SK-N-SH (cell line): ENCODE measurements at regions not wholly inside any gene's neighbourhood (a gene's known extent, or its start where the extent isn't known, plus 50 kb on each side); places are given as distances from the start of the nearest gene placed in this dataset.

Experiments
- CTCF ChIA-PET: fragments of 300-600, 350-600 bp; formaldehyde crosslinking; extraction: SDS; loops from one replicate; lab custom pipeline; 2021; lab: Yijun Ruan, JAX
- POLR2A ChIA-PET: fragments of 350-600 bp; sonication (Branson Sonifier 250); formaldehyde crosslinking; extraction: SDS; loops from one replicate; lab custom pipeline; 2020; ENCODE audit warnings: antibody characterized with exemption, inconsistent platforms; lab: Yijun Ruan, JAX
- DNase-seq: peaks from one replicate; pipeline ENCODE4 v3.0.0; 2012
- H2AFZ ChIP-seq: fragments of 200-600 bp; sonication (generic); 2 replicates; pipeline ENCODE4 v1.8.1; 2016; ENCODE audit warnings: antibody characterized with exemption, mild to moderate bottlenecking, low read depth
- H3F3A ChIP-seq: fragments of 200-600 bp; sonication (generic); replicated peaks from 2 replicates; pipeline ENCODE3; 2016; ENCODE audit warnings: antibody characterized with exemption, mild to moderate bottlenecking; ENCODE audit not compliant: insufficient read depth
- H3K27ac ChIP-seq, 2 experiments: fragments of 200-500 bp in 1 of 2; fragments of 200-600 bp in 1 of 2; sonication (Bioruptor generic) in 1 of 2; sonication (generic), shearing (Covaris generic) in 1 of 2; 2 replicates each; pipeline versions ENCODE4 v1.5.1 to v1.6.1; 2014 to 2016; ENCODE audit warnings: low read depth in 2 of 2, inconsistent platforms in 1 of 2, low read length in 1 of 2, mild to moderate bottlenecking in 1 of 2, mixed read lengths in 1 of 2
- H3K27me3 ChIP-seq: fragments of 200-600 bp; sonication (generic), shearing (Covaris generic); 2 replicates; pipeline ENCODE4 v1.6.1; 2016; ENCODE audit warnings: mixed run types; ENCODE audit not compliant: insufficient read depth
- H3K36me3 ChIP-seq, 2 experiments: fragments of 200-500 bp in 1 of 2; fragments of 200-600 bp in 1 of 2; sonication (Bioruptor generic) in 1 of 2; sonication (generic) in 1 of 2; replicated peaks in 1 of 2; 2 replicates each; pipeline versions ENCODE3 to v1.5.1; 2014 to 2016; ENCODE audit warnings: low read length in 1 of 2, mild to moderate bottlenecking in 1 of 2; ENCODE audit not compliant: insufficient read depth in 2 of 2, control insufficient read depth in 1 of 2
- H3K4me1 ChIP-seq, 2 experiments: fragments of 200-500 bp in 1 of 2; fragments of 200-600 bp in 1 of 2; sonication (Bioruptor generic) in 1 of 2; sonication (generic), shearing (Covaris generic) in 1 of 2; 2 replicates each; pipeline versions ENCODE4 v1.5.1 to v1.6.1; 2014 to 2016; ENCODE audit warnings: low read depth in 1 of 2, low read length in 1 of 2, mixed run types in 1 of 2; ENCODE audit not compliant: insufficient read depth in 2 of 2, control insufficient read depth in 1 of 2
- H3K4me2 ChIP-seq: fragments of 200-600 bp; sonication (generic), shearing (Covaris generic); 2 replicates; pipeline ENCODE4 v1.6.1; 2017; ENCODE audit warnings: mixed run types
- H3K4me3 ChIP-seq, 2 experiments: fragments of 200-500 bp in 1 of 2; fragments of 200-600 bp in 1 of 2; sonication (Bioruptor generic) in 1 of 2; sonication (generic), shearing (Covaris generic) in 1 of 2; 2 replicates each; pipeline versions ENCODE4 v1.5.1 to v1.8.1; 2014 to 2016; ENCODE audit warnings: low read depth in 2 of 2, inconsistent platforms in 1 of 2, low read length in 1 of 2, mild to moderate bottlenecking in 1 of 2, mixed read lengths in 1 of 2, moderate library complexity in 1 of 2
- H3K79me2 ChIP-seq: fragments of 200-600 bp; sonication (generic); 2 replicates; pipeline ENCODE4 v1.8.1; 2017; ENCODE audit warnings: mild to moderate bottlenecking; ENCODE audit not compliant: insufficient read depth
- H3K9ac ChIP-seq: fragments of 200-600 bp; sonication (generic); 2 replicates; pipeline ENCODE4 v1.6.1; 2017; ENCODE audit warnings: mixed run types
- H3K9me2 ChIP-seq: fragments of 200-600 bp; sonication (generic); 2 replicates; pipeline ENCODE4 v1.6.1; 2017; ENCODE audit warnings: mixed run types
- H3K9me3 ChIP-seq: fragments of 200-600 bp; sonication (generic); 2 replicates; pipeline ENCODE4 v1.6.1; 2017; ENCODE audit warnings: mixed run types, mild to moderate bottlenecking, moderate library complexity
- H4K20me1 ChIP-seq: fragments of 200-600 bp; sonication (generic); 2 replicates; pipeline ENCODE4 v1.6.1; 2017; ENCODE audit warnings: mild to moderate bottlenecking, mixed run types; ENCODE audit not compliant: insufficient read depth
- CHD2 ChIP-seq: fragments of 150-350 bp; IDR thresholded peaks from 2 replicates; pipeline ENCODE4 v1.6.1; 2018; ENCODE audit warnings: low read length; ENCODE audit not compliant: partially characterized antibody
- FOSL2 ChIP-seq: IDR thresholded peaks from 2 replicates; pipeline ENCODE4 v1.4.0; 2012; ENCODE audit warnings: low read depth, mild to moderate bottlenecking, moderate library complexity, borderline replicate concordance
- FOXJ3 ChIP-seq: sonication (generic); formaldehyde crosslinking; IDR thresholded peaks from 2 replicates; pipeline ENCODE4 v1.5.1; 2020; ENCODE audit warnings: mild to moderate bottlenecking, missing genetic modification reagents
- FOXM1 ChIP-seq: IDR thresholded peaks from 2 replicates; pipeline ENCODE4 v1.4.0; 2012; ENCODE audit warnings: low read depth, mild to moderate bottlenecking
- IRF3 ChIP-seq: fragments of 150-350 bp; IDR thresholded peaks from 2 replicates; pipeline ENCODE4 v1.6.1; 2016; ENCODE audit warnings: mild to moderate bottlenecking, low read depth, low read length
- RAD21 ChIP-seq: IDR thresholded peaks from 2 replicates; pipeline ENCODE4 v1.6.1; 2012; ENCODE audit warnings: mild to moderate bottlenecking, low read length
- RCOR1 ChIP-seq: fragments of 150-350 bp; IDR thresholded peaks from 2 replicates; pipeline ENCODE4 v1.6.1; 2017; ENCODE audit warnings: antibody characterized with exemption, low read length
- RFX5 ChIP-seq: IDR thresholded peaks from 2 replicates; pipeline ENCODE4 v1.6.1; 2012; ENCODE audit warnings: mild to moderate bottlenecking, improper control_type of control experiment, low read length
- SIN3A ChIP-seq: IDR thresholded peaks from 2 replicates; pipeline ENCODE4 v1.6.1; 2012; ENCODE audit warnings: low read depth, mild to moderate bottlenecking, low read length, moderate library complexity, borderline replicate concordance
- SMC3 ChIP-seq: IDR thresholded peaks from 2 replicates; pipeline ENCODE4 v1.6.1; 2012; ENCODE audit warnings: low read depth, low read length, improper control_type of control experiment
- TAF1 ChIP-seq: IDR thresholded peaks from 2 replicates; pipeline ENCODE4 v1.6.1; 2012; ENCODE audit warnings: low read depth, mild to moderate bottlenecking, low read length, moderate library complexity, borderline replicate concordance
- TEAD4 ChIP-seq: IDR thresholded peaks from 2 replicates; pipeline ENCODE4 v1.4.0; 2012; ENCODE audit warnings: mild to moderate bottlenecking, borderline replicate concordance; ENCODE audit not compliant: insufficient read depth
- ZBTB33 ChIP-seq: IDR thresholded peaks from 2 replicates; pipeline ENCODE4 v1.4.0; 2012; ENCODE audit warnings: low read depth, borderline replicate concordance
- WGBS: methylation state at CpG from one replicate; pipeline ENCODE4 v1.1.6; 2017; ENCODE audit warnings: low lambda C conversion rate; 5-methylcytosine and 5-hydroxymethylcytosine counted together

- ChIA-PET POLR2A (no interaction called here), CTCF (interaction anchor here (0.9 kb wide), 1 partner anchor 191 kb away, joined by 3 read pairs; no protein-coding TSS in a partner anchor)
Observed at GRCh38 chr11:38423042-38423441, 1825.0 kb upstream of the RAG2 start.

GRCh38 chr11:38416141-38416540, 1818.1 kb upstream of the RAG2 start:
- H3K9ac ChIP-seq: no peak overlapping the region
- ChIA-PET CTCF (interaction anchor here (1.3 kb wide), 1 partner anchor 24 kb away, joined by 3 read pairs; no protein-coding TSS in a partner anchor), POLR2A (no interaction called here)
- no peaks in the 10 kb centered on the region for H3F3A ChIP-seq
- H3K27ac ChIP-seq: no peak overlapping the region
- DNase-seq: no peak
- H2AFZ ChIP-seq: no peak overlapping the region
- no peaks in the 10 kb centered on the region for H3K9me2 ChIP-seq
- no peak overlapping the region for H3K4me2 ChIP-seq
- 26% methylated on average over 4 of the region's 4 CpGs for WGBS
- no peaks in the 10 kb centered on the region for H3K79me2 ChIP-seq
- H3K9me3 ChIP-seq: no peaks in the 10 kb centered on the region
- no peak overlapping the region for H3K4me3 ChIP-seq
- TF ChIP-seq ZBTB33 (no peak), CHD2 (no peak), RCOR1 (no peak)
- H3K27me3 ChIP-seq: no peaks in the 10 kb centered on the region
- no peaks in the 10 kb centered on the region; a peak in 1 of 4 replicates for H3K4me1 ChIP-seq
- H3K36me3 ChIP-seq: no peaks in the 10 kb centered on the region
- H4K20me1 ChIP-seq: no peaks in the 10 kb centered on the region

More at GRCh38 chr11:38423042-38423441, 1825.0 kb upstream of the RAG2 start:
- H3K4me1 ChIP-seq: no peaks in the 10 kb centered on the region
- WGBS: 9% methylated on average over 2 of the region's 2 CpGs
- H3K36me3 ChIP-seq: no peaks in the 10 kb centered on the region
- H3K27ac ChIP-seq: no peak overlapping the region
- no peak for TF ChIP-seq CHD2
- TF ChIP-seq TAF1: no peak
- TF ChIP-seq TEAD4: no peak
- no peak for TF ChIP-seq RAD21
- TF ChIP-seq FOSL2: no peak
- no peak for TF ChIP-seq FOXM1
- TF ChIP-seq FOXJ3 (CRISPR knock-in tag): no peak
- TF ChIP-seq IRF3: no peak
- no peak for TF ChIP-seq SIN3A
- TF ChIP-seq RFX5: no peak
- TF ChIP-seq SMC3: no peak
- no peaks in the 10 kb centered on the region for H4K20me1 ChIP-seq
- no peak overlapping the region for H3K9ac ChIP-seq
- no peaks in the 10 kb centered on the region for H3F3A ChIP-seq
- H3K9me3 ChIP-seq: no peaks in the 10 kb centered on the region
- no peak overlapping the region for H2AFZ ChIP-seq
- H3K4me3 ChIP-seq: no peak overlapping the region
- no peak overlapping the region for H3K4me2 ChIP-seq
- H3K9me2 ChIP-seq: no peaks in the 10 kb centered on the region
- no peaks in the 10 kb centered on the region for H3K27me3 ChIP-seq
- H3K79me2 ChIP-seq: no peaks in the 10 kb centered on the region
- DNase-seq: no peak
